HG03060 (cell line): ENCODE measurements at regions not wholly inside any gene's neighbourhood (a gene's known extent, or its start where the extent isn't known, plus 50 kb on each side); places are given as distances from the start of the nearest gene placed in this dataset.

ENCODE experiments used
- ATAC-seq: cut with Tn5 transposase; IDR thresholded peaks from one replicate; pipeline ENCODE4 v1.9.1; 2021; ENCODE audit warnings: low read depth, moderate number of reproducible peaks; ENCODE audit not compliant: unreplicated experiment

DNA sequence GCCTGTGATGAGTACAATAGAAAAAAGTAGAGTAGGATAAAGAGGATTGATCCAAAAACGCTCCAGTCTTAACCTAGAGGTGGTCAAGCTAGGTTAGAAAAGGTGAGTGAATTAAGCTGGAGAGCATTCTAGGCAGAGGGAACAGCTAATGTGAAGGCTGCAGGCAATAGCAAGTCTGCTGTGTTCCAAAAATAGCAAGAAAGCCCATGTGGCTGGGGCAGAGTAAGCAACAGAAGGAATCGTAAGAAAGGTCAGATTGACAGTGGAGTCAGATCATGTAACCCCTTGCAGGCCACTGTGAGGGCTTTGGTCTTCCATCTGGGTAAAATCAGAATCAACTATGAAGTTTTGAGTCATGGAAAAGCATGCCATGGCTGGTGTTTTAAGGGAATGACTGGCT is 155.0 kb downstream of the OPN5 start:
- no peak for ATAC-seq

DNA sequence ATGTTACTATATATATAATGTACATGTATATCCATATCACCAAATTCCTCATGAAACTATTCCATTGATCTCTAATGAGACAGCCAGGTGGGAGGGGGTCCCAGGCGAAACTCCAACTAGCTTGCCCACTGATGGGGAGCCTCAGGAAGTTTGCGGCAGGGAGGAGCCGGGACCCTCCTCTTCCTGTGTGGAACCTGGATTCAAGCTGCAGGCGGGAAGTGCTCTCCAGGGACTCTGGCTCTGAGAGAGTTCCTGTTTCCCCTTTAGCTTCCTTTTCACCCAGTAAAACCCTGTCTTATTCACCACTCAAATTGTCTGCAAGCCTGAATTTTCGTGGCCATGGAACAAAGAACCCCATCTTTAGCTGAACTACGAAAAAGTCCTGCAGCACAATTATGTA is 152.2 kb downstream of the OPN5 start:
- no peak for ATAC-seq

DNA sequence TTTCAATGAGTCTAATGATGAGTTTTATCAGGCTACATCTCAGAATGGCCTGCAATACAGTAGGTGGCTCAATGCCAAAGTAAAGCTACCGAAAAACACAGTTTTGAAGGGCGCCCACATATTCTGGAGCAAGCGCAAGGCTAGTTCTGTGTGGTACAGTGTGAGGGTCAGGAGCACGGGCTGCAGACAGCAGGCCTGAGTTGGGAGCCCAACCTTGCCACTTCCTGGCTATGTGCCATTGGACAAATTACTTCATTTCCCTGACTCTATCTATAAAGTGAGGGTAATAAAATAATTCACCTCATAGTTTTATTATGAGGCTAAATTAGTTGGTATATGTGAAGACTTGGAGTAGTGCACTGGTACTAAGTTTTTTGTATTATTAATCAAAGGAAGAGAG is 150.7 kb downstream of the OPN5 start:
- ATAC-seq: no peak

DNA sequence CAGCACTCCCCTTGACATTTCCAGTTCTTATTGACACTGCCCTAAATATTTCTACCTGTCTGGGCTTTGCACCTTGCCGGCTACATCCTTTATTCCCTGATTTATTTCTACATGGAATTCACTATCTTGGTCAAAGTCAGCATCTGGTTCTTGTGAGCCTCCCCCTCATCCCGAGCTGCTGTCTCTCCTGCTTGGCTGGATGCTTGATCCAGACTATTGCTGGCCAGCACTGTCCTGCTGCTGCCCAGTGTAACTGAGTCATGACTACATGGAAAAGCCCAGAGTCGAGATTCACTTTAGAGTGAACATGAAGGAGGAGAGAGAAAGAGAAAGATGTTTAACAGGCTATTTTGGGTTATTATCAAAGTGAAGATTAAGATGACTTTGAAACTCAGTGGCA is 142.2 kb downstream of the OPN5 start:
- no peak for ATAC-seq

DNA sequence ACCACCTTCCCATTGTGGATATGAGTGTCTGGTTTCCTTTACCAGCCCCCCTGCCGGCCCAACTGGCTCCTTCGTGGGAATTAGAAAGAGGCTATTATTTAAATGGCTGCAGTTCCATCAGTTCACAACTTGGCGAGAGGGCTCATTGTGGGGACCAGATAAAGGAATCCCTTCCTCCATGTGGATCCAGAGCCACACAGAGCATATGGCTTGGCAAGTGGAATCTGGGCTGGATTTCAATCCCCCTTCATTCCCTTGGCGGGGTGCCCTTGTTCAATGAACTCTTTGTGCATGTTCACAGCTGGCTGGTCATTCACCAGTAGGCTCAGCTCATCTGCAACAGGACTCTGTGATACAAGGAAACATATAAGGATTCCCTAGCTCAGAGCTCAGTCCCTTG is 140.6 kb downstream of the OPN5 start:
- ATAC-seq: no peak

DNA sequence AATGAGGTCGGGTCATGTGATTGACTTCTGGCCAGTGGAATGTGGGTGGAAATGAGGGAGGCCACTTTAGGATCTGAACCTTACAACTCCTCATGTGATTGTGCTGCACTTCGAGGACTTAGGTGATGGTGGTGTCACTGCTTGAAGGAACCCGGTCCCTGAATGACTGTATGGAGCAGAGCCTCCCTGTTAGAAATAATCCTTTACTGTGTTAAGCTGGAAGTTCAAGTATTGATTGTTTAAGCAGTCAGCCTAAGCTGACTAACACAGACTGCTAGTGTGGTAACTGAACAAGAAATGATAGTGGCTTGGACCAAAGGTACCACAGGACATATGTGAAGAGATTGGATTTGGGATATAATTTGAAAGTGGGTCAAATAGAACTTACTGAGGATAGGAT is 138.0 kb downstream of the OPN5 start:
- ATAC-seq: no peak

DNA sequence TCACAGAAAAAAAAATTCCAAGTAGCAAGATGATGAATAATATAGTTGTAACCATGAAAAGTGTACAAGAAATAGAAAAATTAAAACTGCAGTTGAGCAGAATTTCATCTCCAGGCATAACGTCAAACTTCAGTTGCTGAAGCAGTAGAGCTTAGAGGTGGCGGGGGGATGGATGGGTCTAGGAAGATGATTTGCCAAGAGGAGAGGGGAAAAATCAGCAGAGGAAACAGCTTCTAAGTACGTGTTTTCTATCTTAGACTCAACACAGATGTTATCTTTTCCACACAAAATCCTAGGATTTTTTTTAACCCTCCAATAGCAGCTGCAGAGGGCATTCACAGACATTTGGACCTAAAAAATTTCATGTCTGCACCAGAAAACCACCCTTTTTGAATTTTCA is 136.0 kb downstream of the OPN5 start:
- no peak for ATAC-seq

DNA sequence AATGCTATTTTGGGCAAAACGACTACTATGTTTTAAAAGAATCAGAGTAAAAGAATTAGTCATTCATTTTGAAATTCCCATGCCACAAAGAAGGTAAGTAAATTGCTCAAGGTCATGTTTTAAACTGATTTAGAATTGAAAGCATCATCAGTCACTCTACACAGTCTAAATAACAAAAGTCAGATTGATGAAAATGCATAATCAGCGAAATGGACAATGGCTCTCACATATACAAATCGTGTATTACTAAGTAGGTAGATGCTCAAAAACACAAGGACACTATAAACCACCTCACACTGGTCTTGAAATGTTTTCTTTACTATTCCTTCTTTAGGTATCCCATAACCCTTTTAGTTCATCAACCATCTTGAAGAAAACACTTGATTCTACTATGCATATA is 135.4 kb downstream of the OPN5 start:
- ATAC-seq: no peak

DNA sequence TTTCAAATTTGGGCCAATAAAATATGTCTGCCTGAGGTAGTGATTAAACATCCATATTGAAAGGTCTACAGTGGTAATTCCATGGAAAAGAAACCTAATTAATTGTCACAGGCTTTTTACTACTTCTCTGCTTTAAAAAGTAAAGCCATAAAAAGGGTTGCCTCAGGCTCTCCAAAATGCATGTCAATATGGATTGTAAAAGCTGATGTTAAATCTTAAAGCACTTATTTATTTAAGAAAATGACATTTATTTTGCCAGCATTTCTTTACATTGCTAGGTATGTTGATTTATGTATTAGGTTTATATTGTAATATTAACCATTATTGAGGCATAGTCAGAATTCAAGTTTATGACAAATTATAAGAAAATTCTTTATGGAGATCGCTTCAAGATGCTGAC is 133.2 kb downstream of the OPN5 start:
- no peak for ATAC-seq

DNA sequence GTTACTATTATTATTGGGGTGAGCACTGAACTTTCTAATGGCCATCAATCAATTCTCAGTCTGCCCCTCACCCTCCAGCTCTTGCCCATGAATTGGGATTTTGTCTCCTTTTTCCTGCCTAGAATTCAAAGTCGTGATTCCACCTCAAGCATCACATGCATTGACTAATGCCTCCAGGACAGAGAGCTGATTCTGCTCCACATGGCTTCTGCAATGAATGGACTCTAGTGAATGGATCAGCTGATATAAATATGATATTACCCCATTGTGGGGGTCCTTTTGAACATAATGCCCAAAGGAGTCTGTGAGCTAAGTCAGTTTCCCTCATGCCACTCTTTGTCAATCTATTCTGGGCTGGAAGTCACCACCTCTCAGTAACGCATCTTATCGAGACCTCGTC is 126.4 kb downstream of the OPN5 start:
- ATAC-seq: no peak

DNA sequence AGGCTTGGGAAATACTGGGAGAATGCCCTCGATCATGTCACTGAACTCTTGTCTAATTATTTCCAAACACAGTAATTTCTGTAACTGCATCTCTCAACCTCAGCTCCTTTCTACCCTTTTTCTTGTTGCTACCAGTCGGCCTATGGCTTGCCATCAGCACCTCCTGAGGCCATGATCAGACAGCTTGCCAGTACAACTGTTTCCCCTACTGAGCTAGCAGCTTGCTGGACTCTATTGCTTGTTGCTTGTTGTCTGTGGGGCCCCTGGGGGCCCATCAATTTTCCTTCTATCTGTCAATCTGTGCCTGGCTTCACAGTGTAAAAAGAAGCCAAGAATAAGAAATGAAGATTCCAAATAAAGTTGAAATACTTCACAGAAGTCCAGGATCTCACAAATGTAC is 123.9 kb downstream of the OPN5 start:
- ATAC-seq: no peak

DNA sequence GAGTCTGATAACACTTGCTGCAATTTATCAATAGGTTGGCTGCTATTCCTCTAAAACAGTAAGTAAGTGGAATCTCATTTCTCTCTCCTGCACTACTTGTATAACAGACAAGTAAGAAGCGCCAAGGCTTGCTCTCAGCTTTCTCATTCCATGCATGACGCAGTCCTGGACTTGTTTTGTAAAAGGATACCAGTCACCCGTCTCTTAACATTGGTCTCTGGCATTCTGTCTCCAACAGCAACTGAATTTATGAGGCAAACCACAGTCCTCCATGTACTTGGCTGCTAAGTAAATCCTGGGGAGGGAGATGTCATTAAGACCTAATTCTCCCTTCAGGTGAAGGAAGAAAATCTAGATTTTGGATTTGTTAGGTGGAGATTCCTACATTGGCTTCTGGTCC is 115.4 kb downstream of the OPN5 start:
- no peak for ATAC-seq

DNA sequence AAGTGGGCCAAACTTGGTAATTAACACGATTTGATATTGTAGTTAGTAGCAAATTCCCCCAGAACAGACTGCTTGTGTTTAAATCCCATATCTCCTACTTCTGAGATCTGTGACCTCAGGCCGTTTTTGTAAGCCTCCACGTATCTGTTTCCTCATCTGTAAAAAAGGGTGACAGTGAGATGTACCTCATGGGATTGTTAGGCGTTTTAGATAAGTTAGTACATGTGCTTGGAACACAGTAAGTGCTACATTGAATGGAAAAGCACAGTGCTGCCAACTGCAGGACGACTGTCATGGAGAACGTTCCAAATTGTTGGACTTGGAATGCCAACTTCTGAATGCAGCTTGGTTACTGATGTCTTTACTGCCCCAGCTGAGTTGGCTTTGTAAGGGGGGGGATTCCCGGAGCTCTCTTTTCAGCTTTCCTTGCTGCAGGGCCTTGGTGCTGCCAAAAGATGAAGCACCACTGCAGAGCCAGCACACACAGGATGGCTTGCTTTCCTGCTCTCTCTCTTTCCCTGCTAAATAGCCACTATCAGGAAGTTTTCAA is 108.6 kb downstream of the OPN5 start:
- no peak for ATAC-seq

DNA sequence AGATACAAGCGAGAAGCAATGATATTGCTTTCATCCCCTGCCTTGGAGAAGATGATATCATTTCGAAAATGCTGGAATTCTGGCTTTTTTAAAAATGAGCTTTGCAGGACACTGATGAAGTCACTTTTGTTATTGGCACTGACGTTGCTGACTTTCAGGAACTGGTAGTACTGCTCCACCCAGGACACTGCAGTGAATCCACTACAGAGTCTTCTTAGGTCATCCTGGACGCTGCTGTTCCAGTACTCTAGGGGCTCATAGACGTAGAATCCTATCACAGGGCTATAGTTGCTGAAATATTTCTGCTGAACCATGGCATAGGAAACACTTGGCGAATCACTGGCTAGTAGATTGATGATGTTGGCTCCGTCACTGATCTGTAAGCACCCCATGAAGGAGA is 97.2 kb downstream of the OPN5 start:
- ATAC-seq: no peak
